HCT116 (cell line): ENCODE measurements at regions not wholly inside any gene's neighbourhood (a gene's known extent, or its start where the extent isn't known, plus 50 kb on each side); places are given as distances from the start of the nearest gene placed in this dataset.

Experiments used
- POLR2A ChIP-seq: IDR thresholded peaks from 2 replicates; pipeline ENCODE4 v1.7.0; 2011; ENCODE audit warnings: borderline replicate concordance; ENCODE audit not compliant: insufficient read depth, insufficient read length; ENCODE audit errors: extremely low read depth
- POLR2AphosphoS5 ChIP-seq: IDR thresholded peaks from 2 replicates; pipeline ENCODE4 v1.6.1; 2011; ENCODE audit warnings: mild to moderate bottlenecking, low read depth, low read length, moderate library complexity
- TF ChIP-seq, protein P1 (sequence below), 3 experiments: fragments of 200-600 bp in 1 of 3; sonication (generic) in 1 of 3; IDR thresholded peaks in 2 of 3; conservative IDR thresholded peaks in 1 of 3; 2 replicates each; pipeline ENCODE4 v1.5.1; 2012 to 2017; ENCODE audit warnings: low read depth in 2 of 3, low read length in 2 of 3, antibody characterized with exemption in 1 of 3, borderline replicate concordance in 1 of 3, control low read depth in 1 of 3, mild to moderate bottlenecking in 1 of 3, mixed read lengths in 1 of 3, mixed run types in 1 of 3, moderate library complexity in 1 of 3; ENCODE audit not compliant: insufficient read depth in 1 of 3

DNA sequence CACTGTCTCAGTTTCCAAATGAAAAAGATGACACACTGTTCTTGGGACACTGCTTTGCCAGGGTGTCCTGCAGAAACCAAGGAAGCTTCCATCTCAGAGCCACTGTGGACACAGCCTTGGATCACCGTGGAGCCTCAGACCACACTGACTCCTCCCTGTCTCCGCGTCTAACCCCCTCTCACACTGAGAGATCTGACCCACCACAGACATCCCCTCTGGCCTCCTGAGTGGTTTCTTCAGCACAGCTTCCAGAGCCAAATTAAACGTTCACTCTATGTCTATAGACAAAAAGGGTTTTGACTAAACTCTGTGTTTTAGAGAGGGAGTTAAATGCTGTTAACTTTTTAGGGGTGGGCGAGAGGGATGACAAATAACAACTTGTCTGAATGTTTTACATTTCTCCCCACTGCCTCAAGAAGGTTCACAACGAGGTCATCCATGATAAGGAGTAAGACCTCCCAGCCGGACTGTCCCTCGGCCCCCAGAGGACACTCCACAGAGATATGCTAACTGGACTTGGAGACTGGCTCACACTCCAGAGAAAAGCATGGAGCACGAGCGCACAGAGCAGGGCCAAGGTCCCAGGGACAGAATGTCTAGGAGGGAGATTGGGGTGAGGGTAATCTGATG, 113.4 kb upstream of the PKDCC start:
- no peak for TF ChIP-seq POLR2AphosphoS5
- TF ChIP-seq, protein P1, sequence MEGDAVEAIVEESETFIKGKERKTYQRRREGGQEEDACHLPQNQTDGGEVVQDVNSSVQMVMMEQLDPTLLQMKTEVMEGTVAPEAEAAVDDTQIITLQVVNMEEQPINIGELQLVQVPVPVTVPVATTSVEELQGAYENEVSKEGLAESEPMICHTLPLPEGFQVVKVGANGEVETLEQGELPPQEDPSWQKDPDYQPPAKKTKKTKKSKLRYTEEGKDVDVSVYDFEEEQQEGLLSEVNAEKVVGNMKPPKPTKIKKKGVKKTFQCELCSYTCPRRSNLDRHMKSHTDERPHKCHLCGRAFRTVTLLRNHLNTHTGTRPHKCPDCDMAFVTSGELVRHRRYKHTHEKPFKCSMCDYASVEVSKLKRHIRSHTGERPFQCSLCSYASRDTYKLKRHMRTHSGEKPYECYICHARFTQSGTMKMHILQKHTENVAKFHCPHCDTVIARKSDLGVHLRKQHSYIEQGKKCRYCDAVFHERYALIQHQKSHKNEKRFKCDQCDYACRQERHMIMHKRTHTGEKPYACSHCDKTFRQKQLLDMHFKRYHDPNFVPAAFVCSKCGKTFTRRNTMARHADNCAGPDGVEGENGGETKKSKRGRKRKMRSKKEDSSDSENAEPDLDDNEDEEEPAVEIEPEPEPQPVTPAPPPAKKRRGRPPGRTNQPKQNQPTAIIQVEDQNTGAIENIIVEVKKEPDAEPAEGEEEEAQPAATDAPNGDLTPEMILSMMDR (IDR thresholded peaks at IDR 0.05 in 2 of 3, conservative IDR thresholded peaks at IDR 0.05 in 1 of 3; ENCODE audit: borderline replicate concordance in 1 of 3, insufficient read depth in 1 of 3, low read depth in 2 of 3, low read length in 2 of 3), result no peak
- no peak for TF ChIP-seq POLR2A
